IMR-90 (cell line): ENCODE measurements at regions not wholly inside any gene's neighbourhood (a gene's known extent, or its start where the extent isn't known, plus 50 kb on each side); places are given as distances from the start of the nearest gene placed in this dataset.

Experiments used
- ATAC-seq: fragments of 200-7000 bp; cut with Tn5 transposase; 2 replicates; pipeline ENCODE4 v1.9.1; 2020; ENCODE audit warnings: low read depth, mild to moderate bottlenecking, moderate library complexity
- BruUV-seq: library from RNA; stranded (reverse); fragments of 400-500 nt; replicated peaks from 2 replicates; lab custom pipeline; 2021; lab: Mats Ljungman, UMichigan
- CTCF ChIA-PET: fragments of 300-600 bp; formaldehyde crosslinking; extraction: SDS; loops from one replicate; lab custom pipeline; 2021; ENCODE audit warnings: antibody characterized with exemption; lab: Yijun Ruan, JAX
- POLR2A ChIA-PET: fragments of 300-600 bp; sonication (Branson Sonifier 250); formaldehyde crosslinking; loops from one replicate; lab custom pipeline; 2022; ENCODE audit warnings: antibody characterized with exemption; ENCODE audit not compliant: unreplicated experiment; lab: Charles Lee
- DNase-seq: peaks from one replicate; pipeline ENCODE4 v3.0.0; 2013
- H2AFZ ChIP-seq: replicated peaks from 2 replicates; pipeline ENCODE3; 2013; ENCODE audit warnings: low read length, mild to moderate bottlenecking; ENCODE audit not compliant: poor library complexity
- H2AK5ac ChIP-seq: 2 replicates; pipeline ENCODE4 v1.6.1; 2013; ENCODE audit warnings: low read depth, low read length, inconsistent platforms
- H2AK9ac ChIP-seq: replicated peaks from 2 replicates; pipeline ENCODE3; 2013; ENCODE audit warnings: mild to moderate bottlenecking, low read depth, low read length, moderate library complexity; ENCODE audit not compliant: poor library complexity
- H2BK120ac ChIP-seq: 2 replicates; pipeline ENCODE4 v1.6.1; 2013; ENCODE audit warnings: low read depth, low read length, inconsistent platforms
- H2BK15ac ChIP-seq: 3 replicates; pipeline ENCODE4 v1.6.1; 2013; ENCODE audit warnings: low read depth, low read length, inconsistent platforms
- H2BK20ac ChIP-seq: 2 replicates; pipeline ENCODE4 v1.6.1; 2013; ENCODE audit warnings: low read depth, mild to moderate bottlenecking, inconsistent platforms, low read length, moderate library complexity
- H2BK5ac ChIP-seq: 2 replicates; pipeline ENCODE4 v1.6.1; 2013; ENCODE audit warnings: mild to moderate bottlenecking, low read depth, low read length, inconsistent platforms; ENCODE audit not compliant: poor library complexity, severe bottlenecking
- H3K14ac ChIP-seq: replicated peaks from 2 replicates; pipeline ENCODE4 v1.6.1; 2013; ENCODE audit warnings: low read depth, low read length, inconsistent platforms
- H3K18ac ChIP-seq: 2 replicates; pipeline ENCODE4 v1.6.1; 2013; ENCODE audit warnings: low read depth, low read length, control low read depth
- H3K23ac ChIP-seq: 2 replicates; pipeline ENCODE4 v1.6.1; 2013; ENCODE audit warnings: low read depth, low read length, inconsistent platforms
- H3K27ac ChIP-seq: 2 replicates; pipeline ENCODE4 v1.5.1; 2013; ENCODE audit warnings: mild to moderate bottlenecking, control low read depth, low read length; ENCODE audit not compliant: insufficient read depth
- H3K27me3 ChIP-seq: 2 replicates; pipeline ENCODE4 v1.6.1; 2013; ENCODE audit warnings: low read length; ENCODE audit not compliant: control insufficient read depth, insufficient read depth
- H3K36me3 ChIP-seq: 2 replicates; pipeline ENCODE4 v1.6.1; 2013; ENCODE audit warnings: low read length, mixed read lengths; ENCODE audit not compliant: control insufficient read depth, insufficient read depth
- H3K4ac ChIP-seq: 2 replicates; pipeline ENCODE4 v1.6.1; 2013; ENCODE audit warnings: low read depth, low read length, inconsistent platforms
- H3K4me1 ChIP-seq: 2 replicates; pipeline ENCODE4 v1.6.1; 2013; ENCODE audit warnings: low read length, mixed read lengths; ENCODE audit not compliant: control insufficient read depth, insufficient read depth
- H3K4me2 ChIP-seq: 2 replicates; pipeline ENCODE4 v1.6.1; 2013; ENCODE audit warnings: low read depth, mild to moderate bottlenecking, control low read depth, low read length, moderate library complexity
- H3K4me3 ChIP-seq: 2 replicates; pipeline ENCODE4 v1.5.1; 2013; ENCODE audit warnings: low read depth, mild to moderate bottlenecking, control low read depth, low read length, moderate library complexity; ENCODE audit not compliant: insufficient read depth
- H3K56ac ChIP-seq: 2 replicates; pipeline ENCODE4 v1.6.1; 2013; ENCODE audit warnings: low read length, inconsistent platforms; ENCODE audit not compliant: insufficient read depth; ENCODE audit errors: extremely low read depth
- H3K79me1 ChIP-seq, 2 experiments: 2 replicates each; pipeline ENCODE4 v1.6.1; 2013; ENCODE audit warnings: low read length in 2 of 2, inconsistent platforms in 1 of 2, low read depth in 1 of 2
- H3K9ac ChIP-seq: 2 replicates; pipeline ENCODE4 v1.6.1; 2013; ENCODE audit warnings: low read depth, low read length, control low read depth
- H3K9me1 ChIP-seq: 2 replicates; pipeline ENCODE4 v1.6.1; 2013; ENCODE audit warnings: low read length, inconsistent platforms; ENCODE audit not compliant: insufficient read depth
- H3K9me3 ChIP-seq: 2 replicates; pipeline ENCODE4 v1.6.1; 2013; ENCODE audit warnings: low read length; ENCODE audit not compliant: control insufficient read depth, insufficient read depth
- H4K20me1 ChIP-seq: 2 replicates; pipeline ENCODE4 v1.6.1; 2013; ENCODE audit warnings: low read length, inconsistent platforms; ENCODE audit not compliant: insufficient read depth
- H4K5ac ChIP-seq: 2 replicates; pipeline ENCODE4 v1.6.1; 2013; ENCODE audit warnings: mild to moderate bottlenecking, low read depth, low read length, control low read depth
- H4K8ac ChIP-seq, 2 experiments: 2 replicates each; pipeline ENCODE4 v1.6.1; 2013; ENCODE audit warnings: low read depth in 2 of 2, low read length in 2 of 2, control low read depth in 1 of 2, inconsistent platforms in 1 of 2
- H4K91ac ChIP-seq: 2 replicates; pipeline ENCODE4 v1.6.1; 2013; ENCODE audit warnings: low read depth, low read length, inconsistent platforms; ENCODE audit not compliant: insufficient read depth
- BHLHE40 ChIP-seq: fragments of 150-350 bp; IDR thresholded peaks from 2 replicates; pipeline ENCODE4 v1.6.1; 2016; ENCODE audit warnings: mild to moderate bottlenecking, low read depth, low read length
- CHD1 ChIP-seq: IDR thresholded peaks from 2 replicates; pipeline ENCODE4 v1.6.1; 2012; ENCODE audit warnings: low read depth, low read length, improper control_type of control experiment
- CTCF ChIP-seq: conservative IDR thresholded peaks from 2 replicates; pipeline ENCODE4 v1.5.1; 2012; ENCODE audit warnings: mild to moderate bottlenecking, low read depth, low read length, improper control_type of control experiment
- MXI1 ChIP-seq: IDR thresholded peaks from 2 replicates; pipeline ENCODE4 v1.6.1; 2012; ENCODE audit warnings: low read depth, mild to moderate bottlenecking, low read length, moderate library complexity, borderline replicate concordance
- NFE2L2 ChIP-seq: fragments of 150-350 bp; IDR thresholded peaks from 2 replicates; pipeline ENCODE4 v1.6.1; 2016; ENCODE audit warnings: low read depth, mild to moderate bottlenecking, low read length
- RAD21 ChIP-seq: IDR thresholded peaks from 2 replicates; pipeline ENCODE4 v1.6.1; 2012; ENCODE audit warnings: low read length, improper control_type of control experiment
- RCOR1 ChIP-seq: IDR thresholded peaks from 2 replicates; pipeline ENCODE4 v1.6.1; 2012; ENCODE audit warnings: mild to moderate bottlenecking, low read length, improper control_type of control experiment; ENCODE audit not compliant: insufficient replicate concordance
- RFX5 ChIP-seq: IDR thresholded peaks from 2 replicates; pipeline ENCODE4 v1.8.0; 2012; ENCODE audit warnings: low read depth, mild to moderate bottlenecking, low read length, moderate library complexity
- SMC3 ChIP-seq: fragments of 150-350 bp; IDR thresholded peaks from 2 replicates; pipeline ENCODE4 v1.6.1; 2016; ENCODE audit warnings: low read depth, mild to moderate bottlenecking, antibody characterized with exemption, low read length, moderate library complexity
- WGBS, 2 experiments: methylation state at CpG; one replicate each; pipeline versions ENCODE4 v1.1.5 to v1.1.7; 2013; ENCODE audit warnings: missing lambda C conversion rate in 2 of 2; ENCODE audit not compliant: insufficient read length in 1 of 2; ENCODE audit errors: extremely low coverage in 2 of 2; 5-methylcytosine and 5-hydroxymethylcytosine counted together
- dilution Hi-C: fragments of 300-500 bp; cut with HindIII; formaldehyde crosslinking; loops from one replicate; pipeline ENCODE4 v1.14.3; 2018; ENCODE audit warnings: low sequenced_read_pairs; ENCODE audit not compliant: unreplicated experiment
- in situ Hi-C: fragments of 300-500 bp; cut with MboI; formaldehyde crosslinking; loops from 3 replicates; pipeline ENCODE4 v1.14.3; 2019; ENCODE audit warnings: low sequenced_read_pairs, inconsistent platforms, mixed read lengths
- intact Hi-C: fragments of 100-400 bp; cut with micrococcal nuclease; formaldehyde crosslinking; loops from 2 replicates; pipeline ENCODE4 v1.10.0; 2022

- H3K4me2 ChIP-seq: no peak overlapping the region
- no peak for TF ChIP-seq CHD1
- TF ChIP-seq CTCF: no peak
- TF ChIP-seq RCOR1: no peak
- no peak for TF ChIP-seq RAD21
- no peak for TF ChIP-seq RFX5
- TF ChIP-seq BHLHE40: no peak
- TF ChIP-seq MXI1: no peak
- no peak for TF ChIP-seq NFE2L2
- TF ChIP-seq SMC3: no peak
- BruUV-seq: no TSS peak
- ATAC-seq: no peak
- no peak overlapping the region for H2AK9ac ChIP-seq
- no CpG with 5 or more reads among the region's 6 CpGs for WGBS, 2 experiments
- H2AK5ac ChIP-seq: no peak overlapping the region
- no peak overlapping the region for H3K4ac ChIP-seq
- H2BK20ac ChIP-seq: no peak overlapping the region
- POLR2A ChIA-PET: no interaction called here
- no peak overlapping the region for H3K23ac ChIP-seq
- H2BK120ac ChIP-seq: no peak overlapping the region
- H2BK5ac ChIP-seq: no peak overlapping the region
- dilution Hi-C loops: no loop called here
- no peak overlapping the region for H3K14ac ChIP-seq
- in situ Hi-C loops: no loop called here
- H4K20me1 ChIP-seq: no peaks in the 10 kb centered on the region
- CTCF ChIA-PET: no interaction called here
- no peak overlapping the region for H2BK15ac ChIP-seq
- H3K9me1 ChIP-seq: 0 out of 2 replicates have a peak, but pooled peaks cover 3% of the 10 kb centered on the region
- H3K9me3 ChIP-seq: no peaks in the 10 kb centered on the region
- no peak overlapping the region for H4K5ac ChIP-seq
- 0 out of 2 replicates have a peak, but pooled peaks cover 2% of the 10 kb centered on the region for H3K27me3 ChIP-seq
- no peaks in the 10 kb centered on the region for H3K79me1 ChIP-seq
- 0 out of 2 replicates have a peak, but pooled peaks cover 2% of the 10 kb centered on the region for H3K4me1 ChIP-seq
- H4K91ac ChIP-seq: no peak overlapping the region
- no peak overlapping the region for H3K56ac ChIP-seq
- H4K8ac ChIP-seq: no peak overlapping the region
- H3K18ac ChIP-seq: no peak overlapping the region
- intact Hi-C loops: no loop called here
- H3K27ac ChIP-seq: no peak overlapping the region
- no peak overlapping the region for H3K4me3 ChIP-seq
- H2AFZ ChIP-seq: no peak overlapping the region
- no peak overlapping the region for H3K9ac ChIP-seq
- no peak for DNase-seq
- no peaks in the 10 kb centered on the region for H3K36me3 ChIP-seq
Measured at GRCh38 chr17:14753383-14753782, 452.5 kb downstream of the HS3ST3B1 start.
